Smooth muscle cell (in vitro differentiated cells): ENCODE measurements at regions not wholly inside any gene's neighbourhood (a gene's known extent, or its start where the extent isn't known, plus 50 kb on each side); places are given as distances from the start of the nearest gene placed in this dataset.

Experiments
- DNase-seq: peaks from one replicate; lab custom pipeline; 2025; ENCODE audit not compliant: unreplicated experiment; lab: John Stamatoyannopoulos, UW
- H2AFZ ChIP-seq: fragments of 200-600 bp; sonication (generic); 2 replicates; pipeline ENCODE4 v1.6.0; 2016; ENCODE audit warnings: antibody characterized with exemption, low read depth, mild to moderate bottlenecking
- H3F3A ChIP-seq: fragments of 200-600 bp; sonication (generic); 2 replicates; pipeline ENCODE4 v1.6.0; 2017; ENCODE audit warnings: antibody characterized with exemption, low read depth
- H3K27ac ChIP-seq: fragments of 200-600 bp; sonication (generic); 2 replicates; pipeline ENCODE4 v1.5.1; 2016; ENCODE audit warnings: low read depth, mild to moderate bottlenecking
- H3K27me3 ChIP-seq: fragments of 200-600 bp; sonication (generic); 2 replicates; pipeline ENCODE4 v1.6.1; 2016; ENCODE audit warnings: low read depth, mild to moderate bottlenecking
- H3K36me3 ChIP-seq: fragments of 200-600 bp; sonication (generic); 2 replicates; pipeline ENCODE4 v1.5.1; 2016; ENCODE audit warnings: low read depth
- H3K4me1 ChIP-seq: fragments of 200-600 bp; sonication (generic); 2 replicates; pipeline ENCODE4 v1.5.1; 2016; ENCODE audit warnings: low read depth
- H3K4me2 ChIP-seq: fragments of 200-600 bp; sonication (generic); 2 replicates; pipeline ENCODE4 v1.6.0; 2016; ENCODE audit warnings: mild to moderate bottlenecking
- H3K4me3 ChIP-seq: fragments of 200-600 bp; sonication (generic); 2 replicates; pipeline ENCODE4 v1.5.1; 2016; ENCODE audit warnings: mild to moderate bottlenecking
- H3K79me2 ChIP-seq: fragments of 200-600 bp; sonication (generic); 2 replicates; pipeline ENCODE4 v1.6.0; 2016; ENCODE audit warnings: low read depth, mild to moderate bottlenecking
- H3K9ac ChIP-seq: fragments of 200-600 bp; sonication (generic); 2 replicates; pipeline ENCODE4 v1.6.0; 2016; ENCODE audit warnings: low read depth
- H3K9me3 ChIP-seq: fragments of 200-600 bp; sonication (generic); replicated peaks from 2 replicates; pipeline ENCODE4 v1.5.1; 2016; ENCODE audit warnings: low read depth
- H4K20me1 ChIP-seq: fragments of 200-600 bp; sonication (generic); 2 replicates; pipeline ENCODE4 v1.6.0; 2016; ENCODE audit warnings: low read depth
- WGBS: methylation state at CpG from one replicate; pipeline ENCODE4 v1.1.7; 2016; ENCODE audit warnings: low lambda C conversion rate; 5-methylcytosine and 5-hydroxymethylcytosine counted together
- TF ChIP-seq, protein P1 (sequence below): fragments of 200-600 bp; sonication (generic); IDR thresholded peaks from 2 replicates; pipeline ENCODE4 v1.5.1; 2017; ENCODE audit warnings: borderline replicate concordance, mild to moderate bottlenecking, antibody characterized with exemption; ENCODE audit not compliant: insufficient read depth, poor library complexity, severe bottlenecking

DNA sequence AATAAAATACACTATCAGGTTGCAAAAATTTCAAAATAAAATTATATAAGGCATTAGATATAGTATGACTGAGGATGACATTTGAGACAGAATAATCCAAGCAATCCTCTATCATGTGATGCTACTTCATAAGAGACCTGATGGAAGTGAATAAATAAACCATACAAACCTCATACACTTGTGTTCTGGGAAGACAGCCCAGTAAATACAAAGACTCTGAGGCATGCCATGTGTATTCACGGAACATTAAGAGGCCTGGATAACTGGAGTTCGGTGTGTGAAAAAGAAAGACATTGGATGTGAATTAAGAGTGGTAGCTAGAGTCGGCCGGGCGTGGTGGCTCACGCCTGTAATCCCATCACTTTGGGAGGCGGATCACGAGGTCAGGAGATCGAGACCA is 364.2 kb downstream of the ADAM29 start:
- 97% methylated on average over 9 of the region's 9 CpGs for WGBS
- H3K36me3 ChIP-seq, result no peaks in the 10 kb centered on the region

DNA sequence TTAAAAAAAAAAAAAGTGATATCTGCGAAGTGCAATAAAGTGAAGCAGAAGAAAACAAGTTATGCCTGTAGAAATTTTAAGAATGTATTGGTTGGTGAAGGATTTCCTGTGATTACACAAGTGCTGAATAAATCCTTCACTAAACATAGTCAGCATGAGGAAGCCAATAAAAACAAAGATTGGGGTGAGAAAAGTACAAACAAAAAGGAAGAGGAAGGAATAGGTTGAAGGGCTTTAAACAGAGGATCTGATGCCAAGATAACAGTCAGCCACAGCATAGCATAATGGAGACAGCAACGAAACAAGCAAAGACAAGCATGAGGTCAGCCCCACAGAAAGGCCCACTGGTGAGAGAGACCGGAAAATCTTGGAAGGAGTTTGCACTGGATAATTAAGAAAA is 372.2 kb downstream of the ADAM29 start:
- no peak overlapping the region for H3K27ac ChIP-seq
- H3K9ac ChIP-seq, result no peak overlapping the region
- H3F3A ChIP-seq, result no peaks in the 10 kb centered on the region
- H3K79me2 ChIP-seq, result no peaks in the 10 kb centered on the region
- no peak overlapping the region for H2AFZ ChIP-seq
- no peak overlapping the region for H3K4me2 ChIP-seq
- no peaks in the 10 kb centered on the region for H3K9me3 ChIP-seq
- H3K4me1 ChIP-seq, result no peaks in the 10 kb centered on the region
- DNase-seq, result no peak
- no peaks in the 10 kb centered on the region for H3K36me3 ChIP-seq
- H3K27me3 ChIP-seq, result no peaks in the 10 kb centered on the region
- TF ChIP-seq, protein P1, sequence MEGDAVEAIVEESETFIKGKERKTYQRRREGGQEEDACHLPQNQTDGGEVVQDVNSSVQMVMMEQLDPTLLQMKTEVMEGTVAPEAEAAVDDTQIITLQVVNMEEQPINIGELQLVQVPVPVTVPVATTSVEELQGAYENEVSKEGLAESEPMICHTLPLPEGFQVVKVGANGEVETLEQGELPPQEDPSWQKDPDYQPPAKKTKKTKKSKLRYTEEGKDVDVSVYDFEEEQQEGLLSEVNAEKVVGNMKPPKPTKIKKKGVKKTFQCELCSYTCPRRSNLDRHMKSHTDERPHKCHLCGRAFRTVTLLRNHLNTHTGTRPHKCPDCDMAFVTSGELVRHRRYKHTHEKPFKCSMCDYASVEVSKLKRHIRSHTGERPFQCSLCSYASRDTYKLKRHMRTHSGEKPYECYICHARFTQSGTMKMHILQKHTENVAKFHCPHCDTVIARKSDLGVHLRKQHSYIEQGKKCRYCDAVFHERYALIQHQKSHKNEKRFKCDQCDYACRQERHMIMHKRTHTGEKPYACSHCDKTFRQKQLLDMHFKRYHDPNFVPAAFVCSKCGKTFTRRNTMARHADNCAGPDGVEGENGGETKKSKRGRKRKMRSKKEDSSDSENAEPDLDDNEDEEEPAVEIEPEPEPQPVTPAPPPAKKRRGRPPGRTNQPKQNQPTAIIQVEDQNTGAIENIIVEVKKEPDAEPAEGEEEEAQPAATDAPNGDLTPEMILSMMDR, result no peak
- no peak overlapping the region for H3K4me3 ChIP-seq
- no peaks in the 10 kb centered on the region for H4K20me1 ChIP-seq
- 75% methylated on average over 3 of the region's 3 CpGs for WGBS

More for the DNA sequence above, 364.2 kb downstream of the ADAM29 start:
- Histone ChIP-seq H4K20me1 (no peaks in the 10 kb centered on the region), H3F3A (no peaks in the 10 kb centered on the region), H3K4me2 (no peak overlapping the region), H3K27me3 (no peaks in the 10 kb centered on the region), H3K27ac (no peak overlapping the region), H3K9ac (no peak overlapping the region), H3K9me3 (no peaks in the 10 kb centered on the region), H3K4me1 (no peaks in the 10 kb centered on the region), H3K79me2 (no peaks in the 10 kb centered on the region), H3K4me3 (no peak overlapping the region), H2AFZ (no peak overlapping the region)
- no peak for DNase-seq
- TF ChIP-seq, protein P1, result no peak

DNA sequence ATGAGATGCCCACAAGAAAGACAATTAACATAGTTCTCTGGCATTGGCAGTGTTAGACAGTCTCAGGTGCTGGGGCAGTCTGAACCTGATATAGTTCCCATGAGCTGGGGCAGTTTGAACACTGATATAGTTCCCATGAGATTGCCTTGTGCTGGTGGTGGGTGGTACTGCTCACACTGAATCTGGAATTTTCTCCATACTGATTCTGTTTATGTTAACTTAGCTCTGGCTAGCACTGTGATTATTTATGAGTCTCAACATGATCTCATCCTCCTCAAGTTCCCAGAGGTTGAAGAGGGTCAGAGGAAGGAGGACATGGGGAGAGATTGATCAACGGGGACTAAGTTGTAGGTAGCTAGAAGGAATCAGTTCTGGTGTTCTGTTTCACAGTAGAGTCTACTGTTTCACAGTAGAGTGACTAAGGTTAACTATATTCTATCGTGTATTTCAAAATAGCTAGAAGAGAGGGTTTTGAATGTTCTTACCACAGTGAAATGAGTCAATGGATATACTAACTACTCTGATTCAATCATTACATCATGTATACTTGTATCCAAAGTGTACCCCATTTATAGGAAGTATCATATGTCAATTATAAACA is 379.9 kb downstream of the ADAM29 start:
- no peaks in the 10 kb centered on the region for H3F3A ChIP-seq
- H4K20me1 ChIP-seq, result no peaks in the 10 kb centered on the region
- H3K4me1 ChIP-seq, result no peaks in the 10 kb centered on the region
- no peak overlapping the region for H3K27ac ChIP-seq
- H3K4me2 ChIP-seq, result no peak overlapping the region
- H3K9ac ChIP-seq, result no peak overlapping the region
- WGBS, result 94% methylated on average over 2 of the region's 2 CpGs
- TF ChIP-seq, protein P1, result no peak
- no peak overlapping the region for H2AFZ ChIP-seq
- H3K79me2 ChIP-seq, result no peaks in the 10 kb centered on the region
- H3K4me3 ChIP-seq, result no peak overlapping the region
- no peak for DNase-seq
- H3K27me3 ChIP-seq, result no peaks in the 10 kb centered on the region
- H3K9me3 ChIP-seq, result no peaks in the 10 kb centered on the region
- no peaks in the 10 kb centered on the region for H3K36me3 ChIP-seq

DNA sequence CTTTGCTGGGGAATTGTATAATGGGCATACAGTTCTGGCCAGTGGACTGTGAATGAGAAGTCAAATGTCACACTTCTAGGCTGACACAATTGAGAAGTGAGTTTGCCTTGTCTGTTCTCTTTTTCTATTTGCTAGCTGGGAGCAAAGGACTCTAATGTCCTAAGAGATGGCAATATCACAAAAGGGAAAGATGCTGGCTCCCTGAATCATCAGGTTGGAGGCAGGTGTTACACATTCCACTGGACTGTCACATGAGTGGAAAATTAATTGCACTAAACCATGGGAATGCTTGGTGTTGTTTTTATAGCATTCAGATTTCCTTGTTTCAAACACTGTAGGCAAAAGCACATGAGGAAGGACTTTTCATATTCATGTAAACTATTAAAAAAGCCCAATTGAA is 388.3 kb downstream of the ADAM29 start:
- Histone ChIP-seq H2AFZ (no peak overlapping the region), H3K9me3 (no peaks in the 10 kb centered on the region), H3K4me3 (no peak overlapping the region), H4K20me1 (no peaks in the 10 kb centered on the region), H3K27ac (no peak overlapping the region), H3F3A (no peaks in the 10 kb centered on the region), H3K4me2 (no peak overlapping the region), H3K27me3 (no peaks in the 10 kb centered on the region), H3K36me3 (no peaks in the 10 kb centered on the region), H3K79me2 (no peaks in the 10 kb centered on the region), H3K9ac (no peak overlapping the region), H3K4me1 (no peaks in the 10 kb centered on the region)
- TF ChIP-seq, protein P1, result no peak
- no peak for DNase-seq
